ENCODE measurements at regions not wholly inside any gene's neighbourhood (a gene's known extent, or its start where the extent isn't known, plus 50 kb on each side); places are given as distances from the start of the nearest gene placed in this dataset.

GRCh38 chr10:78649429-78649828 lies 419.3 kb upstream of the ZMIZ1 start:
- H3K27ac ChIP-seq (ENCODE audit: low read length) = no peak overlapping the region
- peak overlapping the region; percentile 1; the same call in 1 of the 2 replicates for H2AFZ ChIP-seq (ENCODE audit: low read length)
- no TSS peak for BruUV-seq (replicated peaks)
- H3K9me3 ChIP-seq (ENCODE audit: low read length) = no peaks in the 10 kb centered on the region
- no peak overlapping the region for H3K4me3 ChIP-seq (ENCODE audit: low read length)
- H3F3A ChIP-seq (ENCODE audit: low read length, unreplicated experiment) = peaks cover 7% of the 10 kb centered on the region
- DNase-seq (no peak), ATAC-seq (no peak)
- no peaks in the 10 kb centered on the region for H3K9me2 ChIP-seq (replicated peaks; ENCODE audit: low read length)
- H3K4me2 ChIP-seq (ENCODE audit: low read length) = peak overlapping the region; percentile 1; the same call in 1 of the 2 replicates
- H3K27me3 ChIP-seq (ENCODE audit: low read length) = peaks cover 10% of the 10 kb centered on the region
- no peaks in the 10 kb centered on the region for H4K20me1 ChIP-seq (ENCODE audit: low read length)
- H3K4me1 ChIP-seq (ENCODE audit: insufficient read depth, low read length) = peaks cover 40% of the 10 kb centered on the region
- H3K79me2 ChIP-seq (ENCODE audit: low read length) = no peaks in the 10 kb centered on the region
- no peaks in the 10 kb centered on the region for H3K36me3 ChIP-seq (ENCODE audit: low read depth, low read length)
- no peak overlapping the region for H3K9ac ChIP-seq (ENCODE audit: low read length)
- no peak for TF ChIP-seq CTCF (conservative IDR thresholded peaks at IDR 0.05; ENCODE audit: low read depth, low read length)
- no peak for TF ChIP-seq EZH2 (IDR thresholded peaks at IDR 0.05; ENCODE audit: low read length, unreplicated experiment)
- TF ChIP-seq EZH2phosphoT487 (IDR thresholded peaks at IDR 0.05; ENCODE audit: borderline replicate concordance, low read length) = no peak
- ChIA-PET CTCF (no interaction called here), POLR2A (ENCODE audit: unreplicated experiment) (interaction anchor here (0.6 kb wide), 1 partner anchor 467 kb away, joined by 4 read pairs; no protein-coding TSS in a partner anchor)
- intact Hi-C loops (cut with micrococcal nuclease) = no loop called here

DNA sequence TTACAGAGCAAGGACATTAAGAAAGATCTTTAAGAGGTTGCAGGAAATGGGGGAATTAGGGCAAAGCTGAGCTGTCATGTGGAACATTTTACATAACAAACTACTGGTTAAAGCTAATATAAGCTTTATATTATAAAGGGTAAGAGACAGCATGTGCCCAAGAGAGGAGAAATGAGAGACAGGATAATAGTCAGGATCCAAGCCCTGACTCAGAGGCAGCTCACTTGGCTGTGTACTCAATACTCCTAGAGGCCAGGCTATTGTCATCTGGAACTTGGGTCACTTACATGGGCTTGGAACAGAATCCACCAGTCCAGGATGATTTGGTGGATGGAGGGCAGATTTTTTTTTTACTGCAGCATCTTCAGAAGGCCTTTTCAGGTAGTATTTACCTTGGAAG lies 418.6 kb upstream of the ZMIZ1 start:
- peaks cover 40% of the 10 kb centered on the region for H3K4me1 ChIP-seq (ENCODE audit: insufficient read depth, low read length)
- ATAC-seq (peak; percentile 52), DNase-seq (peak; percentile 89)
- H3K9me3 ChIP-seq (ENCODE audit: low read length) = no peaks in the 10 kb centered on the region
- ChIA-PET POLR2A (ENCODE audit: unreplicated experiment) (no interaction called here), CTCF (no interaction called here)
- peaks cover 7% of the 10 kb centered on the region for H3F3A ChIP-seq (ENCODE audit: low read length, unreplicated experiment)
- intact Hi-C loops (cut with micrococcal nuclease) = no loop called here
- no TSS peak for BruUV-seq (replicated peaks)
- TF ChIP-seq EZH2phosphoT487 (IDR thresholded peaks at IDR 0.05; ENCODE audit: borderline replicate concordance, low read length) (no peak), EZH2 (IDR thresholded peaks at IDR 0.05; ENCODE audit: low read length, unreplicated experiment) (no peak), CTCF (conservative IDR thresholded peaks at IDR 0.05; ENCODE audit: low read depth, low read length) (no peak)
- H4K20me1 ChIP-seq (ENCODE audit: low read length) = no peaks in the 10 kb centered on the region
- no peaks in the 10 kb centered on the region for H3K9me2 ChIP-seq (replicated peaks; ENCODE audit: low read length)
- peaks cover 12% of the 10 kb centered on the region for H3K27me3 ChIP-seq (ENCODE audit: low read length)
- 0 out of 2 replicates have a peak overlapping the region, but pooled peaks have one; percentile 1 for H3K27ac ChIP-seq (ENCODE audit: low read length)
- no peaks in the 10 kb centered on the region for H3K79me2 ChIP-seq (ENCODE audit: low read length)
- H3K4me2 ChIP-seq (ENCODE audit: low read length) = peak overlapping the region; percentile 1; the same call in 1 of the 2 replicates
- H3K9ac ChIP-seq (ENCODE audit: low read length) = no peak overlapping the region
- no peaks in the 10 kb centered on the region for H3K36me3 ChIP-seq (ENCODE audit: low read depth, low read length)
- peak overlapping the region; percentile 1; the same call in 1 of the 2 replicates for H2AFZ ChIP-seq (ENCODE audit: low read length)
- H3K4me3 ChIP-seq (ENCODE audit: low read length) = no peak overlapping the region

GRCh38 chr10:78651287-78651686 lies 417.5 kb upstream of the ZMIZ1 start:
- intact Hi-C loops (cut with micrococcal nuclease) = no loop called here
- H3F3A ChIP-seq (ENCODE audit: low read length, unreplicated experiment) = peaks cover 7% of the 10 kb centered on the region
- POLR2A ChIA-PET (ENCODE audit: unreplicated experiment) = no interaction called here
- no TSS peak for BruUV-seq (replicated peaks)
- no peak overlapping the region for H3K4me2 ChIP-seq (ENCODE audit: low read length)
- H3K27ac ChIP-seq (ENCODE audit: low read length) = no peak overlapping the region
- H3K27me3 ChIP-seq (ENCODE audit: low read length) = peaks cover 12% of the 10 kb centered on the region
- H3K79me2 ChIP-seq (ENCODE audit: low read length) = no peaks in the 10 kb centered on the region
- CTCF ChIA-PET = no interaction called here
- H3K4me3 ChIP-seq (ENCODE audit: low read length) = no peak overlapping the region
- ATAC-seq = no peak
- H3K9me3 ChIP-seq (ENCODE audit: low read length) = no peaks in the 10 kb centered on the region
- no peaks in the 10 kb centered on the region for H3K9me2 ChIP-seq (replicated peaks; ENCODE audit: low read length)
- no peaks in the 10 kb centered on the region for H3K36me3 ChIP-seq (ENCODE audit: low read depth, low read length)
- peaks cover 40% of the 10 kb centered on the region for H3K4me1 ChIP-seq (ENCODE audit: insufficient read depth, low read length)
- H4K20me1 ChIP-seq (ENCODE audit: low read length) = no peaks in the 10 kb centered on the region
- no peak overlapping the region for H2AFZ ChIP-seq (ENCODE audit: low read length)
- DNase-seq = peak; percentile 37
- TF ChIP-seq EZH2phosphoT487 (IDR thresholded peaks at IDR 0.05; ENCODE audit: borderline replicate concordance, low read length) = no peak
- no peak overlapping the region for H3K9ac ChIP-seq (ENCODE audit: low read length)

Measured in PC-3 (cell line).